Activated CD8-positive, alpha-beta T cell treated with anti-CD3 and anti-CD28 coated beads for 36 hours (primary cell): ENCODE measurements at regions not wholly inside any gene's neighbourhood (a gene's known extent, or its start where the extent isn't known, plus 50 kb on each side); places are given as distances from the start of the nearest gene placed in this dataset.

Experiments used
- ATAC-seq: fragments of 200-7000 bp; cut with Tn5 transposase; one replicate; pipeline ENCODE4 v1.10.0; 2021; ENCODE audit warnings: mild to moderate bottlenecking, moderate library complexity
- CTCF ChIA-PET: fragments of 350-600 bp; sonication (Branson Sonifier 250); formaldehyde crosslinking; loops from one replicate; lab custom pipeline; 2021; ENCODE audit warnings: antibody characterized with exemption; lab: Charles Lee
- POLR2A ChIA-PET: fragments of 350-600 bp; sonication (Branson Sonifier 250); formaldehyde crosslinking; loops from one replicate; lab custom pipeline; 2021; ENCODE audit warnings: antibody characterized with exemption; lab: Charles Lee
- DNase-seq: peaks from one replicate; pipeline ENCODE4 v3.0.0-alpha.2; 2020
- H3K27ac Mint-ChIP-seq: one replicate; pipeline ENCODE4 v1.8.0; 2021; ENCODE audit warnings: mild to moderate bottlenecking, mixed read lengths
- H3K27me3 Mint-ChIP-seq: one replicate; pipeline ENCODE4 v1.8.0; 2021; ENCODE audit warnings: mixed read lengths
- H3K36me3 Mint-ChIP-seq: one replicate; pipeline ENCODE4 v1.8.0; 2021; ENCODE audit warnings: low read depth, mixed read lengths
- H3K4me1 Mint-ChIP-seq: one replicate; pipeline ENCODE4 v1.8.0; 2021; ENCODE audit warnings: low read depth, mixed read lengths
- H3K4me3 Mint-ChIP-seq: one replicate; pipeline ENCODE4 v1.8.0; 2021; ENCODE audit warnings: mild to moderate bottlenecking, moderate library complexity, mixed read lengths
- H3K9me3 Mint-ChIP-seq: one replicate; pipeline ENCODE4 v1.8.0; 2021; ENCODE audit warnings: mixed read lengths
- CTCF ChIP-seq: fragments of 200-600 bp; IDR thresholded peaks from one replicate; pipeline ENCODE4 v1.8.0; 2022; ENCODE audit warnings: antibody characterized with exemption, mild to moderate bottlenecking
- intact Hi-C: fragments of 100-400 bp; cut with micrococcal nuclease; formaldehyde crosslinking; loops from one replicate; pipeline ENCODE4 v1.10.0; 2022

GRCh38 chr22:47340851-47341436 is 578.5 kb downstream of the TBC1D22A start:
- no peak for TF ChIP-seq CTCF
- H3K4me3 Mint-ChIP-seq: no peak overlapping the region
- peaks cover 3% of the 10 kb centered on the region for H3K27me3 Mint-ChIP-seq
- DNase-seq: no peak
- CTCF ChIA-PET: no interaction called here
- ATAC-seq: no peak
- intact Hi-C loops: no loop called here
- no peak overlapping the region for H3K27ac Mint-ChIP-seq
- H3K4me1 Mint-ChIP-seq: no peaks in the 10 kb centered on the region
- H3K36me3 Mint-ChIP-seq: no peaks in the 10 kb centered on the region
- H3K9me3 Mint-ChIP-seq: no peaks in the 10 kb centered on the region
- POLR2A ChIA-PET: no interaction called here

GRCh38 chr22:47337161-47337621 is 574.7 kb downstream of the TBC1D22A start:
- ATAC-seq: no peak

GRCh38 chr22:47335958-47336357 is 573.5 kb downstream of the TBC1D22A start:
- Mint-ChIP-seq H3K27ac (no peak overlapping the region), H3K4me3 (no peak overlapping the region), H3K36me3 (no peaks in the 10 kb centered on the region), H3K4me1 (no peaks in the 10 kb centered on the region), H3K27me3 (peaks cover 1% of the 10 kb centered on the region), H3K9me3 (peaks cover 1% of the 10 kb centered on the region)
- no peak for TF ChIP-seq CTCF
- DNase-seq (no peak), ATAC-seq (no peak)
- ChIA-PET POLR2A (no interaction called here), CTCF (no interaction called here)
- intact Hi-C loops: no loop called here

More at GRCh38 chr22:47337161-47337621, 574.7 kb downstream of the TBC1D22A start:
- ChIA-PET CTCF (no interaction called here), POLR2A (no interaction called here)
- Mint-ChIP-seq H3K27me3 (peaks cover 3% of the 10 kb centered on the region), H3K4me3 (no peak overlapping the region), H3K36me3 (no peaks in the 10 kb centered on the region), H3K9me3 (peaks cover 1% of the 10 kb centered on the region), H3K4me1 (no peaks in the 10 kb centered on the region), H3K27ac (no peak overlapping the region)
- intact Hi-C loops: no loop called here
- TF ChIP-seq CTCF: no peak
- peak; percentile 16 for DNase-seq

- Mint-ChIP-seq H3K36me3 (no peaks in the 10 kb centered on the region), H3K27ac (no peak overlapping the region), H3K27me3 (no peaks in the 10 kb centered on the region), H3K4me3 (no peak overlapping the region), H3K4me1 (no peaks in the 10 kb centered on the region), H3K9me3 (peaks cover 1% of the 10 kb centered on the region)
- DNase-seq: no peak
- ChIA-PET POLR2A (no interaction called here), CTCF (no interaction called here)
- intact Hi-C loops: no loop called here
- TF ChIP-seq CTCF: no peak
- no peak for ATAC-seq
Observed at GRCh38 chr22:47335460-47335859, 573.0 kb downstream of the TBC1D22A start.

GRCh38 chr22:47334601-47335000 is 572.2 kb downstream of the TBC1D22A start:
- H3K4me1 Mint-ChIP-seq: no peaks in the 10 kb centered on the region
- TF ChIP-seq CTCF: no peak
- no peak overlapping the region for H3K4me3 Mint-ChIP-seq
- ATAC-seq: no peak
- H3K36me3 Mint-ChIP-seq: no peaks in the 10 kb centered on the region
- intact Hi-C loops: no loop called here
- H3K27me3 Mint-ChIP-seq: no peaks in the 10 kb centered on the region
- POLR2A ChIA-PET: no interaction called here
- no peak overlapping the region for H3K27ac Mint-ChIP-seq
- peaks cover 1% of the 10 kb centered on the region for H3K9me3 Mint-ChIP-seq
- no peak for DNase-seq
- CTCF ChIA-PET: no interaction called here
